Liver (tissue), 8 donors: ENCODE measurements at regions not wholly inside any gene's neighbourhood (a gene's known extent, or its start where the extent isn't known, plus 50 kb on each side); places are given as distances from the start of the nearest gene placed in this dataset.

Experiments
- DNase-seq: peaks from one replicate; pipeline ENCODE4 v3.0.0-alpha.2; 2017; ENCODE audit warnings: low spot score
- H3K27ac ChIP-seq, 2 donors: one replicate each; pipeline ENCODE4 v1.7.0; 2013; ENCODE audit warnings: inconsistent platforms in 2 of 2, low read length in 2 of 2, control low read depth in 1 of 2, low read depth in 1 of 2, mild to moderate bottlenecking in 1 of 2
- H3K27me3 ChIP-seq, 4 donors: one replicate each; pipeline versions ENCODE4 v1.6.1 to v1.7.0; 2013; ENCODE audit warnings: low read length in 3 of 4, inconsistent platforms in 1 of 4, mild to moderate bottlenecking in 1 of 4, moderate library complexity in 1 of 4; ENCODE audit not compliant: control insufficient read depth in 4 of 4, insufficient read depth in 4 of 4
- H3K36me3 ChIP-seq, 4 donors: one replicate each; pipeline versions ENCODE4 v1.6.1 to v1.7.0; 2013; ENCODE audit warnings: low read length in 3 of 4, mild to moderate bottlenecking in 3 of 4, low read depth in 1 of 4, moderate library complexity in 1 of 4; ENCODE audit not compliant: control insufficient read depth in 4 of 4, insufficient read depth in 3 of 4
- H3K4me1 ChIP-seq, 4 donors: one replicate each; pipeline versions ENCODE4 v1.6.1 to v1.7.0; 2013; ENCODE audit warnings: low read length in 3 of 4, mild to moderate bottlenecking in 3 of 4, moderate library complexity in 1 of 4; ENCODE audit not compliant: control insufficient read depth in 4 of 4, insufficient read depth in 4 of 4
- H3K4me3 ChIP-seq, 3 donors: one replicate each; pipeline versions ENCODE4 v1.6.1 to v1.7.0; 2013; ENCODE audit warnings: low read length in 3 of 3, control low read depth in 1 of 3, low read depth in 1 of 3, mild to moderate bottlenecking in 1 of 3
- H3K9ac ChIP-seq, 2 donors: one replicate each; pipeline ENCODE4 v1.7.0; 2013; ENCODE audit warnings: low read length in 2 of 2, mild to moderate bottlenecking in 2 of 2, moderate library complexity in 2 of 2, control low read depth in 1 of 2, low read depth in 1 of 2
- H3K9me3 ChIP-seq, 4 donors: one replicate each; pipeline versions ENCODE4 v1.6.1 to v1.7.0; 2013; ENCODE audit warnings: low read length in 3 of 4; ENCODE audit not compliant: control insufficient read depth in 4 of 4
- ATF3 ChIP-seq: IDR thresholded peaks from 2 replicates; pipeline ENCODE4 v1.6.1; 2016; ENCODE audit warnings: antibody characterized with exemption
- CTCF ChIP-seq: fragments of 150-350 bp; IDR thresholded peaks from 2 replicates; pipeline ENCODE4 v1.5.1; 2017; ENCODE audit warnings: improper control_type of control experiment, low read depth, low read length; ENCODE audit not compliant: missing input control
- EGR1 ChIP-seq, 2 donors: IDR thresholded peaks; 2 replicates each; pipeline ENCODE4 v1.6.1; 2016 to 2018; ENCODE audit warnings: antibody characterized with exemption in 2 of 2, low read depth in 2 of 2
- FOXA1 ChIP-seq: IDR thresholded peaks from 2 replicates; pipeline ENCODE4 v1.6.1; 2016; ENCODE audit warnings: antibody characterized with exemption
- FOXA2 ChIP-seq: IDR thresholded peaks from 2 replicates; pipeline ENCODE4 v1.6.1; 2016; ENCODE audit warnings: antibody characterized with exemption
- GABPA ChIP-seq, 2 donors: IDR thresholded peaks in 1 of 2; conservative IDR thresholded peaks in 1 of 2; 2 replicates each; pipeline ENCODE4 v1.6.1; 2016; ENCODE audit warnings: antibody characterized with exemption in 2 of 2, mild to moderate bottlenecking in 1 of 2, moderate library complexity in 1 of 2
- HNF4A ChIP-seq, 2 donors: conservative IDR thresholded peaks; 2 replicates each; pipeline ENCODE4 v1.6.1; 2016; ENCODE audit warnings: antibody characterized with exemption in 2 of 2, mild to moderate bottlenecking in 2 of 2
- HNF4G ChIP-seq: IDR thresholded peaks from 2 replicates; pipeline ENCODE4 v1.6.1; 2016; ENCODE audit warnings: antibody characterized with exemption
- JUND ChIP-seq, 2 donors: IDR thresholded peaks; 2 replicates each; pipeline ENCODE4 v1.6.1; 2016; ENCODE audit warnings: antibody characterized with exemption in 2 of 2
- NR2F2 ChIP-seq: IDR thresholded peaks from 2 replicates; pipeline ENCODE4 v1.6.1; 2016; ENCODE audit warnings: antibody characterized with exemption
- RAD21 ChIP-seq, 2 donors: IDR thresholded peaks; 2 replicates each; pipeline ENCODE4 v1.6.1; 2016; ENCODE audit warnings: antibody characterized with exemption in 2 of 2, mild to moderate bottlenecking in 2 of 2
- RXRA ChIP-seq, 2 donors: IDR thresholded peaks; 2 replicates each; pipeline ENCODE4 v1.6.1; 2017 to 2018; ENCODE audit warnings: antibody characterized with exemption in 2 of 2, mild to moderate bottlenecking in 1 of 2
- SP1 ChIP-seq: IDR thresholded peaks from 2 replicates; pipeline ENCODE4 v1.6.1; 2018; ENCODE audit warnings: antibody characterized with exemption, mild to moderate bottlenecking
- TAF1 ChIP-seq: conservative IDR thresholded peaks from 2 replicates; pipeline ENCODE4 v1.6.1; 2016; ENCODE audit warnings: antibody characterized with exemption, mild to moderate bottlenecking
- YY1 ChIP-seq: IDR thresholded peaks from 2 replicates; pipeline ENCODE4 v1.6.1; 2016; ENCODE audit warnings: antibody characterized with exemption, mild to moderate bottlenecking
- WGBS: extraction: QIAGEN DNeasy Blood & Tissue Kit; methylation state at CpG from one replicate; pipeline ENCODE4 v1.1.7; 2013; 5-methylcytosine and 5-hydroxymethylcytosine counted together
- TF ChIP-seq, protein P1 (sequence below): IDR thresholded peaks from 2 replicates; pipeline ENCODE4 v1.6.1; 2016; ENCODE audit warnings: antibody characterized with exemption
- TF ChIP-seq, protein P2 (sequence below): IDR thresholded peaks from 2 replicates; pipeline ENCODE4 v1.6.1; 2016; ENCODE audit warnings: antibody characterized with exemption
- TF ChIP-seq, protein P3 (sequence below): IDR thresholded peaks from 2 replicates; pipeline ENCODE4 v1.6.1; 2016; ENCODE audit warnings: antibody characterized with exemption, mild to moderate bottlenecking
- donor health status: healthy.
- donor health status: healthy.
- donor health status: healthy.
- donor health status: healthy.
- donor health status: healthy.

DNA sequence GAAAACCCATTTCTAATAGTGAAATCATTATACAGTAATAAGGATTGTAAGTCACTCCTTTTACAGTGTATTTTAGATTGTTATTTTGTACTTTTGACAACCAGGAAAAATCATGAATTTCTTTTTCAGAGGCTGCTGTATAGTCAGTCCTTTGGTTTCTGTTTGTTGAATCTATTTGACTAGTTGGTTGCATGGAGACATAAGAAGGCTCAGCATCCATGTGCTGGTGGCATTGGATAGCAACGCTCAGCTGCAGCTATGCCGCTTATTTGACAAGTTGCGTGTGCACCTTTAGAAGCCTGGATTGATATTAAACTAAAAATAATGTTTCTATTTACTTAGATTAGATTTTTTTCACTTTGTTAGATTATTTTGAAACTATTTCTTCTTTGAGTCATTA is 254.1 kb upstream of the SYT4 start:
- Histone ChIP-seq H3K9me3 (no peaks in the 10 kb centered on the region), H3K4me3 (no peak overlapping the region), H3K9ac (no peak overlapping the region), H3K4me1 (no peaks in the 10 kb centered on the region), H3K27me3 (no peaks in the 10 kb centered on the region), H3K36me3 (no peaks in the 10 kb centered on the region), H3K27ac (no peak overlapping the region)
- TF ChIP-seq FOXA2 (no peak), RXRA (IDR thresholded peaks at IDR 0.05) (no peak), ATF3 (no peak), EGR1 (IDR thresholded peaks at IDR 0.05; ENCODE audit: low read depth in 2 of 2) (no peak), RAD21 (IDR thresholded peaks at IDR 0.05) (no peak), HNF4G (no peak), NR2F2 (no peak), TAF1 (no peak), FOXA1 (no peak), CTCF (no peak), GABPA (IDR thresholded peaks at IDR 0.05 in 1 of 2, conservative IDR thresholded peaks at IDR 0.05 in 1 of 2) (no peak), HNF4A (conservative IDR thresholded peaks at IDR 0.05) (no peak), YY1 (no peak), JUND (IDR thresholded peaks at IDR 0.05) (no peak), SP1 (no peak)
- TF ChIP-seq, protein P1, sequence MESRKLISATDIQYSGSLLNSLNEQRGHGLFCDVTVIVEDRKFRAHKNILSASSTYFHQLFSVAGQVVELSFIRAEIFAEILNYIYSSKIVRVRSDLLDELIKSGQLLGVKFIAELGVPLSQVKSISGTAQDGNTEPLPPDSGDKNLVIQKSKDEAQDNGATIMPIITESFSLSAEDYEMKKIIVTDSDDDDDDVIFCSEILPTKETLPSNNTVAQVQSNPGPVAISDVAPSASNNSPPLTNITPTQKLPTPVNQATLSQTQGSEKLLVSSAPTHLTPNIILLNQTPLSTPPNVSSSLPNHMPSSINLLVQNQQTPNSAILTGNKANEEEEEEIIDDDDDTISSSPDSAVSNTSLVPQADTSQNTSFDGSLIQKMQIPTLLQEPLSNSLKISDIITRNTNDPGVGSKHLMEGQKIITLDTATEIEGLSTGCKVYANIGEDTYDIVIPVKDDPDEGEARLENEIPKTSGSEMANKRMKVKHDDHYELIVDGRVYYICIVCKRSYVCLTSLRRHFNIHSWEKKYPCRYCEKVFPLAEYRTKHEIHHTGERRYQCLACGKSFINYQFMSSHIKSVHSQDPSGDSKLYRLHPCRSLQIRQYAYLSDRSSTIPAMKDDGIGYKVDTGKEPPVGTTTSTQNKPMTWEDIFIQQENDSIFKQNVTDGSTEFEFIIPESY: no peak
- TF ChIP-seq, protein P2, sequence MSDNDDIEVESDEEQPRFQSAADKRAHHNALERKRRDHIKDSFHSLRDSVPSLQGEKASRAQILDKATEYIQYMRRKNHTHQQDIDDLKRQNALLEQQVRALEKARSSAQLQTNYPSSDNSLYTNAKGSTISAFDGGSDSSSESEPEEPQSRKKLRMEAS: no peak
- TF ChIP-seq, protein P3, sequence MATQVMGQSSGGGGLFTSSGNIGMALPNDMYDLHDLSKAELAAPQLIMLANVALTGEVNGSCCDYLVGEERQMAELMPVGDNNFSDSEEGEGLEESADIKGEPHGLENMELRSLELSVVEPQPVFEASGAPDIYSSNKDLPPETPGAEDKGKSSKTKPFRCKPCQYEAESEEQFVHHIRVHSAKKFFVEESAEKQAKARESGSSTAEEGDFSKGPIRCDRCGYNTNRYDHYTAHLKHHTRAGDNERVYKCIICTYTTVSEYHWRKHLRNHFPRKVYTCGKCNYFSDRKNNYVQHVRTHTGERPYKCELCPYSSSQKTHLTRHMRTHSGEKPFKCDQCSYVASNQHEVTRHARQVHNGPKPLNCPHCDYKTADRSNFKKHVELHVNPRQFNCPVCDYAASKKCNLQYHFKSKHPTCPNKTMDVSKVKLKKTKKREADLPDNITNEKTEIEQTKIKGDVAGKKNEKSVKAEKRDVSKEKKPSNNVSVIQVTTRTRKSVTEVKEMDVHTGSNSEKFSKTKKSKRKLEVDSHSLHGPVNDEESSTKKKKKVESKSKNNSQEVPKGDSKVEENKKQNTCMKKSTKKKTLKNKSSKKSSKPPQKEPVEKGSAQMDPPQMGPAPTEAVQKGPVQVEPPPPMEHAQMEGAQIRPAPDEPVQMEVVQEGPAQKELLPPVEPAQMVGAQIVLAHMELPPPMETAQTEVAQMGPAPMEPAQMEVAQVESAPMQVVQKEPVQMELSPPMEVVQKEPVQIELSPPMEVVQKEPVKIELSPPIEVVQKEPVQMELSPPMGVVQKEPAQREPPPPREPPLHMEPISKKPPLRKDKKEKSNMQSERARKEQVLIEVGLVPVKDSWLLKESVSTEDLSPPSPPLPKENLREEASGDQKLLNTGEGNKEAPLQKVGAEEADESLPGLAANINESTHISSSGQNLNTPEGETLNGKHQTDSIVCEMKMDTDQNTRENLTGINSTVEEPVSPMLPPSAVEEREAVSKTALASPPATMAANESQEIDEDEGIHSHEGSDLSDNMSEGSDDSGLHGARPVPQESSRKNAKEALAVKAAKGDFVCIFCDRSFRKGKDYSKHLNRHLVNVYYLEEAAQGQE: no peak
- DNase-seq: no peak
- 91% methylated on average over 3 of the region's 3 CpGs for WGBS

GRCh38 chr18:43533371-43533770 is 256.1 kb upstream of the SYT4 start:
- no peaks in the 10 kb centered on the region for H3K9me3 ChIP-seq
- H3K9ac ChIP-seq: no peak overlapping the region
- H3K4me1 ChIP-seq: no peaks in the 10 kb centered on the region
- no peak for TF ChIP-seq FOXA2
- TF ChIP-seq JUND (IDR thresholded peaks at IDR 0.05): no peak
- 88% methylated on average over 1 of the region's 1 CpG for WGBS
- DNase-seq: no peak
- no peak overlapping the region for H3K27ac ChIP-seq
- H3K36me3 ChIP-seq: no peaks in the 10 kb centered on the region
- H3K4me3 ChIP-seq: no peak overlapping the region
- no peaks in the 10 kb centered on the region for H3K27me3 ChIP-seq
